H54 (cell line): ENCODE measurements at regions not wholly inside any gene's neighbourhood (a gene's known extent, or its start where the extent isn't known, plus 50 kb on each side); places are given as distances from the start of the nearest gene placed in this dataset.
"Not testable (repeated sequence)": the region's sequence is repeated elsewhere in the genome, so short reads cannot be mapped to it uniquely, and the experiment has no call there.

Experiments used
- DNase-seq: peaks from one replicate; pipeline ENCODE4 v3.0.0; 2011; ENCODE audit warnings: low spot score, mixed read lengths; ENCODE audit not compliant: insufficient read length
- FAIRE-seq: peaks from 3 replicates; lab custom pipeline; 2011; peaks lifted over from hg19 to GRCh38; lab: Jason Lieb, UNC
- POLR2A ChIP-seq: IDR thresholded peaks from 2 replicates; pipeline ENCODE4 v1.6.1; 2011; ENCODE audit warnings: low read depth, mild to moderate bottlenecking, low read length

GRCh38 chr12:24535334-24536069 is 413.4 kb downstream of the BCAT1 start:
- TF ChIP-seq POLR2A: no peak
- DNase-seq (no peak), FAIRE-seq (no peak)

- no peak for FAIRE-seq
These were observed 414.3 kb downstream of the BCAT1 start for GRCh38 chr12:24534622-24535021.

GRCh38 chr12:24533716-24534352 is 415.1 kb downstream of the BCAT1 start:
- no peak for FAIRE-seq
- TF ChIP-seq POLR2A: no peak

More at GRCh38 chr12:24534622-24535021, 414.3 kb downstream of the BCAT1 start:
- no peak for TF ChIP-seq POLR2A
- no peak for DNase-seq

GRCh38 chr12:24530689-24531088 is 418.2 kb downstream of the BCAT1 start:
- FAIRE-seq: no peak

More at GRCh38 chr12:24533716-24534352, 415.1 kb downstream of the BCAT1 start:
- DNase-seq: no peak

GRCh38 chr12:24527102-24527501 is 421.8 kb downstream of the BCAT1 start:
- DNase-seq: no peak
- FAIRE-seq: no peak
- no peak for TF ChIP-seq POLR2A

More at GRCh38 chr12:24530689-24531088, 418.2 kb downstream of the BCAT1 start:
- no peak for TF ChIP-seq POLR2A
- no peak for DNase-seq

- FAIRE-seq (no peak), DNase-seq (no peak)
- TF ChIP-seq POLR2A: no peak
These were observed 426.2 kb downstream of the BCAT1 start for GRCh38 chr12:24522736-24523135.

- TF ChIP-seq POLR2A: no peak
- FAIRE-seq: no peak
- DNase-seq: no peak
These were observed 429.1 kb downstream of the BCAT1 start for GRCh38 chr12:24519759-24520158.

- FAIRE-seq (no peak), DNase-seq (no peak)
- TF ChIP-seq POLR2A: no peak
These were observed 431.9 kb downstream of the BCAT1 start for GRCh38 chr12:24517000-24517399.

GRCh38 chr12:24510581-24511125 is 438.2 kb downstream of the BCAT1 start:
- DNase-seq (no peak), FAIRE-seq (no peak)
- no peak for TF ChIP-seq POLR2A

GRCh38 chr12:24507827-24508226 is 441.1 kb downstream of the BCAT1 start:
- FAIRE-seq: no peak
- DNase-seq: no peak

GRCh38 chr12:24505366-24506015 is 443.4 kb downstream of the BCAT1 start:
- FAIRE-seq (no peak), DNase-seq (no peak)
- TF ChIP-seq POLR2A: no peak

More at GRCh38 chr12:24507827-24508226, 441.1 kb downstream of the BCAT1 start:
- TF ChIP-seq POLR2A: no peak

GRCh38 chr12:24503477-24503876 is 445.4 kb downstream of the BCAT1 start:
- FAIRE-seq, DNase-seq: not testable (repeated sequence)

- no peak for TF ChIP-seq POLR2A
- DNase-seq (no peak), FAIRE-seq (no peak)
These were observed 448.1 kb downstream of the BCAT1 start for GRCh38 chr12:24500831-24501230.

- FAIRE-seq (no peak), DNase-seq (no peak)
- no peak for TF ChIP-seq POLR2A
These were observed 448.5 kb downstream of the BCAT1 start for GRCh38 chr12:24500421-24500820.
